ENCODE measurements at regions not wholly inside any gene's neighbourhood (a gene's known extent, or its start where the extent isn't known, plus 50 kb on each side); places are given as distances from the start of the nearest gene placed in this dataset.

DNA sequence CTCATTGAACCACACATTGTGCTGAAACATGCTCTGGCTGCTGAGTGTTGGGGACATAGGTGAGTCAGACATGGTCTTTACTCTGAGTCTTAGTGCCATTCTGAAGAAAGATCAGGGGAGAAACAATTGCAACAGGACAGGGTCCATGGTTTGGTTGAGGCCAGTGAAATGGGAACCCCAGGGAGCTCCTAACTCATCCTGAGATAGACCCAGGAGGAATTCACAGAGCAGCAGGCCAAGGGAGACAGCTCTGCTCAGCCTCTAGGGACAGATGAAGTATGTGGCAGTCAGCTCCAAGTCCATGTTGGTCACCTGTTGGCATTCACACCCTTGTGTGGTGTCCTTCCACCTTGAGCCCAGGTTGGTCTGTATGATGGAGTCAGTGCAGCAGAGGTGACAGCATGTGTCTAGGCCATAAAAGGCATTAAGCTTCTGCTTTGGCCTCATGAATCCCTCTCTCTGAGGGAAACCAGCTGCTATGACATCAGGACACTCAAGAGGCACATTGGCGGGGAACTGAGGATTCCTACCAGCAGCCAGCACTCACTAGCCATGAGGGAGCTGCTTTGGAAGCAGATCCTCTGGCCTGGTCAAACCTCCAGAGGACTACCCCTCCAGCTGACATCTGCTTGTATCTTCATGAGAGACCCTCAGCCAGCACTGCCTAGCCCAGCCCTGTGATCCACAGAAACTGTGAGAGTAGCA is 50.3 kb upstream of the MYEOV start:
- TF ChIP-seq, protein P1, sequence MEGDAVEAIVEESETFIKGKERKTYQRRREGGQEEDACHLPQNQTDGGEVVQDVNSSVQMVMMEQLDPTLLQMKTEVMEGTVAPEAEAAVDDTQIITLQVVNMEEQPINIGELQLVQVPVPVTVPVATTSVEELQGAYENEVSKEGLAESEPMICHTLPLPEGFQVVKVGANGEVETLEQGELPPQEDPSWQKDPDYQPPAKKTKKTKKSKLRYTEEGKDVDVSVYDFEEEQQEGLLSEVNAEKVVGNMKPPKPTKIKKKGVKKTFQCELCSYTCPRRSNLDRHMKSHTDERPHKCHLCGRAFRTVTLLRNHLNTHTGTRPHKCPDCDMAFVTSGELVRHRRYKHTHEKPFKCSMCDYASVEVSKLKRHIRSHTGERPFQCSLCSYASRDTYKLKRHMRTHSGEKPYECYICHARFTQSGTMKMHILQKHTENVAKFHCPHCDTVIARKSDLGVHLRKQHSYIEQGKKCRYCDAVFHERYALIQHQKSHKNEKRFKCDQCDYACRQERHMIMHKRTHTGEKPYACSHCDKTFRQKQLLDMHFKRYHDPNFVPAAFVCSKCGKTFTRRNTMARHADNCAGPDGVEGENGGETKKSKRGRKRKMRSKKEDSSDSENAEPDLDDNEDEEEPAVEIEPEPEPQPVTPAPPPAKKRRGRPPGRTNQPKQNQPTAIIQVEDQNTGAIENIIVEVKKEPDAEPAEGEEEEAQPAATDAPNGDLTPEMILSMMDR (IDR thresholded peaks at IDR 0.05), result no peak
- TF ChIP-seq POLR2A (IDR thresholded peaks at IDR 0.05), result no peak
- TF ChIP-seq POLR2AphosphoS5 (IDR thresholded peaks at IDR 0.05), result no peak
- no peak for TF ChIP-seq EP300 (IDR thresholded peaks at IDR 0.05)
